HUES48 (cell line): ENCODE measurements at regions not wholly inside any gene's neighbourhood (a gene's known extent, or its start where the extent isn't known, plus 50 kb on each side); places are given as distances from the start of the nearest gene placed in this dataset.
"Not testable (repeated sequence)": the region's sequence is repeated elsewhere in the genome, so short reads cannot be mapped to it uniquely, and the experiment has no call there.

Experiments
- H3K27ac ChIP-seq: one replicate; pipeline ENCODE4 v1.7.0; 2013; ENCODE audit warnings: low read depth, low read length, inconsistent platforms
- H3K27me3 ChIP-seq: 2 replicates; pipeline ENCODE4 v1.6.1; 2013; ENCODE audit warnings: mild to moderate bottlenecking, low read length; ENCODE audit not compliant: control insufficient read depth, insufficient read depth
- H3K36me3 ChIP-seq: 2 replicates; pipeline ENCODE4 v1.6.1; 2013; ENCODE audit warnings: low read length; ENCODE audit not compliant: control insufficient read depth, insufficient read depth
- H3K4me1 ChIP-seq: 2 replicates; pipeline ENCODE4 v1.6.1; 2013; ENCODE audit warnings: mild to moderate bottlenecking, low read length; ENCODE audit not compliant: control insufficient read depth, insufficient read depth
- H3K4me3 ChIP-seq: 2 replicates; pipeline ENCODE4 v1.5.1; 2013; ENCODE audit warnings: mild to moderate bottlenecking, low read depth, low read length
- H3K9ac ChIP-seq: 2 replicates; pipeline ENCODE4 v1.6.1; 2013; ENCODE audit warnings: mild to moderate bottlenecking, low read depth, low read length, moderate library complexity
- H3K9me3 ChIP-seq: 2 replicates; pipeline ENCODE4 v1.6.1; 2013; ENCODE audit warnings: low read length; ENCODE audit not compliant: control insufficient read depth, insufficient read depth

DNA sequence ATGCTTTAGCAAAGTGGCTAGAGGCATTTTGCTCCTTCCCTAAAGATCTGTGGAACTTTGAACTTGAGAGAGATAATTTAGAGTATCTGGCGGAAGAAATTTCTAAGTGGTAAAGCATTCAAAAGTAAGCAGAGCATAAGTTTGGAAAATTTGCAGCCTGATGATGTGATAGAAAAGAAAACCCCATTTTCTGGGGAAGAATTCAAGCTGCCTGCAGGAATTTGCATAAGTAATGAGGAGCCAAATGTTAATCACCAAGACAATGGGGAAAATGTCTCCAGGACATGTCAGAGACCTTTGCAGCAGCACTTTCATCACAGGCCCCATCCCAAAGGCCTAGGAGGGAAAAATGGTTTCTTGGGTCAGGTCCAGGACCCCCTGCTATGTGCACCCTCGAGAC, 519.5 kb downstream of the IRS1 start:
- not testable (repeated sequence) for H3K36me3 ChIP-seq, H3K4me3 ChIP-seq

DNA sequence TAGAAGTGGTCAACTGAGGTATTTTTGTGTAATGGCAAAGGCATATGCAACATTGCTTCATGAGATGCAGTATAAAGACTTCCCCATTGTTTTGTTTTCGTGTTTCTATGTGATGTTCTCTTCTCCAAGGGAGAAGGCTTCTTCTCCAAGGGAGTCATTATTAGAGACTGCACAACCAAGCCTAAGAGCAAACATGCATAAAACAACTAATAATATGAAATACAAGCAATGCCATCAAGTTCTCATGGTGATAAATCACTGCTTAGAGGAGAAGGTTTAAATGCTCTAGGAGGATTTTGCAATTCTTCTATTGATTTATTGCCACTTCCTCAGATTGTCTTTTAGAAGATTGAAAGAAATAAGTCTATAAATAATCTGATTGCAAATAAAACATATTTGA, 524.4 kb downstream of the IRS1 start:
- no peak overlapping the region for H3K9ac ChIP-seq
- H3K9me3 ChIP-seq, result no peaks in the 10 kb centered on the region
- H3K27ac ChIP-seq, result no peak overlapping the region
- no peaks in the 10 kb centered on the region for H3K36me3 ChIP-seq
- H3K4me3 ChIP-seq, result no peak overlapping the region
- H3K4me1 ChIP-seq, result no peaks in the 10 kb centered on the region
- H3K27me3 ChIP-seq, result no peaks in the 10 kb centered on the region

More for the DNA sequence above, 519.5 kb downstream of the IRS1 start:
- H3K9ac ChIP-seq, H3K4me1 ChIP-seq, H3K27ac ChIP-seq, H3K9me3 ChIP-seq, H3K27me3 ChIP-seq: not testable (repeated sequence)

DNA sequence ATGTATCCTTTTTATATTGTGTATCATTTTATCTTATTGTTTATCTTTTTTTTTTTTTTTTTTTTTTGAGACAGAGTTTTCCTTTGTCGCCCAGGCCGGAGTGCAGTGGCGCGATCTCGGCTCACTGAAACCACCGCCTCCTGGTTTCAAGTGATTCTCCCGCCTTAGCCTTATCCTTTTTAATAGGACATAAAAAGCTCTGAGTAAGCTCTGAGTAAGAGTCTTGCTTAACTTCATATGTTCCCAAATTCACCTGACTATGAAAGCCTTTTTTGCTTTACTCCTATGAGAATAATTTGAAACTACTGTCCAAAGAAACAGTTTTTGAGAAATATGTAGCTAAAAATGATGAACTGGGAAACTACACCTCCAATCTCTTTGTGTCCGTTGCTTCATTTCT, 525.5 kb downstream of the IRS1 start:
- Histone ChIP-seq H3K4me1 (no peaks in the 10 kb centered on the region), H3K36me3 (no peaks in the 10 kb centered on the region), H3K27ac (no peak overlapping the region), H3K27me3 (no peaks in the 10 kb centered on the region), H3K4me3 (no peak overlapping the region), H3K9me3 (no peaks in the 10 kb centered on the region), H3K9ac (no peak overlapping the region)

DNA sequence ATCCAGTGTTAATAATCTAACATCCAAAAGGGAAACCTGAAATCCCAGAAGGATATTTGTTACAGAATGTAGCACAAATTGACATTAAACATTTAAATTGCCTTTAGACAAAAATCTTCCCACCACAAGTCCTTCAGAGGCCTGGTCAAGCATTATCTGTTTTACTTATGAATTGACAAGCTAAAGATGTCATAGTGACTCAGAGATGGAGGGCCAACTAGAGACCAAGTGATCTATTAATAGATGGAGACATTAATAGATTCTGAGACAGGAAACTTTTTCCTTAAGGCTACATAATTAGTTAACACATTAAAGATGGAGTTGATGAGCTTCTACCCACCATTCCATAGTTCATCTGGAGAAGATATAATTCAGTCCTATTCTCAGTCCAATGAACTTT, 526.2 kb downstream of the IRS1 start:
- no peak overlapping the region for H3K4me3 ChIP-seq
- no peaks in the 10 kb centered on the region for H3K27me3 ChIP-seq
- H3K27ac ChIP-seq, result no peak overlapping the region
- H3K9ac ChIP-seq, result no peak overlapping the region
- H3K9me3 ChIP-seq, result no peaks in the 10 kb centered on the region
- H3K36me3 ChIP-seq, result no peaks in the 10 kb centered on the region
- no peaks in the 10 kb centered on the region for H3K4me1 ChIP-seq

DNA sequence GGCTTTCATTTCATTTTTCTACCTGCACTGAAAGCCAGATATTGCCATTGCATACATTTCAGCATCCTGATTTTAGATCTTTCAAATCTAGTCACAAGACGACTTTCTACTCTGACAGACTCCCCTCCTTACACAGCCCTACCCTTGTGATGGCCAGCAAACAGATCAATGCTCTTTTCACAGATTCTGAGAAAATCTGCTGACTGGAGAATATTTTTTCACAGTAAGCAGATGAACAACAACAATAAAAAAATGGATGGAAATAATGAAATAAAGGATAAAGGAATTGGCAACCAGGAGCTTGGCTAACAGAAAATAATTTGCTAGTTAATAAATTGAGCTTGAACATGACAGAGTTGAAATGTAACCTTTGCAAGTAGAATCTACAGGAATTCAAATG, 527.2 kb downstream of the IRS1 start:
- Histone ChIP-seq H3K4me3 (no peak overlapping the region), H3K4me1 (no peaks in the 10 kb centered on the region), H3K9me3 (no peaks in the 10 kb centered on the region), H3K9ac (no peak overlapping the region), H3K27me3 (no peaks in the 10 kb centered on the region), H3K27ac (no peak overlapping the region), H3K36me3 (no peaks in the 10 kb centered on the region)

DNA sequence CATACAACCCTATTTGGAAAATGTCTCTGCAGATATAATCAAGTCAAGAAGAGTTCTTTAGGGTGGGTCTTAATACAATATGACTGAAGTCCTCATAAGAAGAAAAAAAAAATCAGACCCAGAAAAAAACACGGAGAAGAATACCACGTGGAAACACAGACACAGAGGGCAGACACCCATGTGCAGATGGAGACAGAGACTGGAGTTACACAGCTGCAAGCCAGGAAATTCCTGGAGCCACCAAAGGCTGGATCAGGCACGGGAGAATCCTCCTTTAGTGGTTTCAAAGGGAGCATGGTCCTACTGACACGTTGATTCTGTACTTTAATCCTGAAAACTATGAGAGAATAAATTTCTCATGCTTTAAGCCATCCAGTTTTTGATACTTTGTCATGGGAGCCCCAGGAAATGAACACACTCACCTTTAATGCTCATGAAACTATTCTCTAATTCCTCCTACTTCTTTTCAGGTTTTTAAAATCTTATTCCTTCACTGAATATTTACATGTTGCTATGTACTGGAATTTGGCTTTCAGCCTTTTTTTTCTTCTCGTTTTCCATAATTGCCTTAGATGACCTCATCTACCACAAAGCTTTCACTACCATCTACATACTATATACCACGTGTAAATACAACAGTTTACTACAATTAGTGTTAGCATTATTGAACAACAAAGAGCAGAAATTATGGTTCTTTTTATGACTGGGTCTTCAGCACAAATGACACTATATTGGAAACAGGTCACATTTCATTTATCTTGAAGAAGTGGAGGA, 529.1 kb downstream of the IRS1 start:
- Histone ChIP-seq H3K27ac (no peak overlapping the region), H3K4me3 (no peak overlapping the region), H3K4me1 (no peaks in the 10 kb centered on the region)

DNA sequence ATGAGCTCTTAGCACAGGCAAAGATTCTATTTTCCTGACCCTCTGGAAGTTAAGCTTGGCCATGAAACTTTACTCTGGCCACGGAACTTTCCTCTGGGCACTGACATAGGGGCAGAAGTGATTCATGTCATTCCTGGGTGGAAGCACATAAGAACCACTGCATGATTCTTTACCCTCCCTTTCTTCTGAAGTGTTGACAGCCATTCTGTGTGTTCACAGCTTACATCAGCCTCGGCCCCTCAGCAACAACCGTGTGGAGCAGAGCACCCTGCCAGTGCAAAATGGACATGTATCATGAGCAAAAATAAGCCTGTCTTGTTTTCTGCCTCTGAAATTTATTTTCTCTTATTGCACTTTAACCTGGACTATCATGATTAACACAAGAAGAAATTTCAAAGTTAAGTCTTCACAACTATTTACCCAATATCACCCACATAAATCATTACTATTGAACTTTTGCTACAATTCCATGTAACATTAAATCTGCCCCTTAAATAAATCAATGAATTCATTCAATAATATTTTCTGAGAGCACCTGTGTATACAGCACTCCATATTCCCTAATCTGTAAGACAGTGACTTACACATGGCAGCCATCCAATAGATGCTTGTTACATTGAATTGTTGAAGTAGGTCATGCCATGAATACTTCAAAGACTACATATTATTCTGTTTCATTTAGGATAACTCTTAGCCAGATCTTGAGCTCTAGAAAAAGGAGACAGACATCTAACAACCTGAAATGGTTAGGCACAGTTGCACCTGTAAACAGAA, 531.9 kb downstream of the IRS1 start:
- Histone ChIP-seq H3K27me3 (no peaks in the 10 kb centered on the region), H3K9ac (no peak overlapping the region), H3K9me3 (no peaks in the 10 kb centered on the region)

More for the DNA sequence above, 529.1 kb downstream of the IRS1 start:
- H3K9ac ChIP-seq, result no peak overlapping the region
- no peaks in the 10 kb centered on the region for H3K9me3 ChIP-seq
- H3K27me3 ChIP-seq, result no peaks in the 10 kb centered on the region
- H3K36me3 ChIP-seq, result no peaks in the 10 kb centered on the region

DNA sequence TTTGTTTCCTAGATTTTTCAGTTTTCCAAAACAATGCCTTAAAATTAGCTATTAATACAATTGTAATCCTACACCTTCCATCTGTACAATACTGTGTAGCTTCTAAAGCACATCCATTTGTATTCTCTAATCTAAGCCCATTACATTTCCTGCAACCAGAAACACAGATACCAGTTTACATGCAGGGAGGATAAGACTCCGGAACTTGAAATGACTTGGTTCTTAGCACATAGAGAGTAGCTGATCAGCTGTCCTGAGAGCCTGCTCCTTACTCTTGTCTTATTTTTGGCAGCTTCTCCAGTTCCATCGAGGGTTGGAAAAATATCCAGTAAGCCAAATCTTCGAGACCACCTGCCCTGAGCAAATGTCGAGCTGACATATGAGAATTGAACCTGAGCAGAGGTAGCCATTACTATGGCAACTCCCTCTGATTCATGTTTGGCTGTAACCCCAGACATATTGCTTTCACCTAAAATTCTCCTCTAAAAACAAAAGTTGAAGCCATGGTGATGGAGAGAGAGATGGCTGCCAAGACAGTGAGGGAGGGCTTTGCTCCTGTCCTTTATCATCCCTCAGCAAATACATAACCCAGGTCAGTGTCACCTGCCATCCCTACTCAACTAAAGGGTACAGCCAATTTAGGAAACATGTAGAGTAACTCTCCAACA, 542.8 kb downstream of the IRS1 start:
- Histone ChIP-seq H3K9ac (no peak overlapping the region), H3K36me3 (no peaks in the 10 kb centered on the region), H3K4me3 (no peak overlapping the region), H3K9me3 (no peaks in the 10 kb centered on the region), H3K27ac (no peak overlapping the region), H3K27me3 (no peaks in the 10 kb centered on the region), H3K4me1 (no peaks in the 10 kb centered on the region)

More for the DNA sequence above, 531.9 kb downstream of the IRS1 start:
- Histone ChIP-seq H3K36me3 (no peaks in the 10 kb centered on the region), H3K27ac (no peak overlapping the region), H3K4me1 (no peaks in the 10 kb centered on the region), H3K4me3 (no peak overlapping the region)

DNA sequence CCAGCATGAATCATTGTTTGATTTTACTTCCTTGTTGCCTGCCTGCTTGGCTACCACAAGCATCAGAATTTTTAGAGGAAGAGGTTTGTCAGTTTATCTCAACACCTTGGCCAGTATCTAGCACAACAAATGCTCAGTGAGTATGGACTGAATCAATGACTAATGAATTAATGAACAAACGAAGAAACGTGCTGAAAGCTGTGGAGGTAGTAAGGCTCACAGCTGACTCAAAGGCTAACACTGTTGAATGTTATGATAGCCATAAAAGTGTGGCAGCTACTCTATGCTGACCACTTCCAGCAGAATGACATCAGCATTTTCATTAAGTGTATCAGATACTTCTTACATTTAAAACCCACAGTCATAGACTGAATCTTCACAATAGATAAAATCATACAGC, 543.4 kb downstream of the IRS1 start:
- H3K36me3 ChIP-seq, result no peaks in the 10 kb centered on the region
- H3K4me1 ChIP-seq, result no peaks in the 10 kb centered on the region
- H3K27me3 ChIP-seq, result no peaks in the 10 kb centered on the region
- H3K9me3 ChIP-seq, result no peaks in the 10 kb centered on the region
- H3K27ac ChIP-seq, result no peak overlapping the region
- no peak overlapping the region for H3K9ac ChIP-seq
- no peak overlapping the region for H3K4me3 ChIP-seq

DNA sequence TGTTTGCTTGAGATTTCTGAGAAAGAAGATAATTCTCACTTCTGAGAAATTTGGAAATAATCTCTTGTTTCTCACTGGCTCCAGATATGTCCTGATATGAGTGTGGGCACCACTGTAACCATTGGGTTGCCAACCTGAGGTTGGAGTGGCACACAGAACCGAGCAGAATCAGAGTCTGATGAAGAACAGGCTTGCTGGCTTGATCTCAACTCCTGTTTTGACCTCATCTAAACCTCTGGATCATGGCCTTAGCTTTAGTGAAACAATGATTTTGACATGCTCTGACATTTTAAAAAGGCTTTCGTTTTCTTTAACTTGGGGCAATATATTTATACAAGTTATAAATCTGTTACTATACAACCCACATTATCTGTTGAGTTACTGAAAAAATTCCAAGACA, 548.0 kb downstream of the IRS1 start:
- H3K9ac ChIP-seq, result no peak overlapping the region
- H3K36me3 ChIP-seq, result no peaks in the 10 kb centered on the region
- H3K4me1 ChIP-seq, result no peaks in the 10 kb centered on the region
- no peaks in the 10 kb centered on the region for H3K27me3 ChIP-seq
- H3K27ac ChIP-seq, result no peak overlapping the region
- no peak overlapping the region for H3K4me3 ChIP-seq
- H3K9me3 ChIP-seq, result no peaks in the 10 kb centered on the region
